ENCODE measurements at regions not wholly inside any gene's neighbourhood (a gene's known extent, or its start where the extent isn't known, plus 50 kb on each side); places are given as distances from the start of the nearest gene placed in this dataset.
"Not testable (repeated sequence)": the region's sequence is repeated elsewhere in the genome, so short reads cannot be mapped to it uniquely, and the experiment has no call there.

GRCh38 chr20:48512539-48512938 lies 315.3 kb downstream of the PREX1 start:
- not testable (repeated sequence) for TF ChIP-seq CTCF, POLR2A (IDR thresholded peaks at IDR 0.05)
